HL-60/S4 treated with phorbol 12-myristate 13-acetate at 8.2 ng/mL for 4 days and 3 days (cell line): ENCODE measurements at regions not wholly inside any gene's neighbourhood (a gene's known extent, or its start where the extent isn't known, plus 50 kb on each side); places are given as distances from the start of the nearest gene placed in this dataset.
"Not testable (repeated sequence)": the region's sequence is repeated elsewhere in the genome, so short reads cannot be mapped to it uniquely, and the experiment has no call there.

Experiments
- in situ Hi-C: fragments of 300-500 bp; cut with MboI; formaldehyde crosslinking; loops from 2 replicates; pipeline ENCODE4 v1.15.0; 2022; ENCODE audit warnings: low sequenced_read_pairs

- in situ Hi-C loops: loop anchor here (25.0 kb wide), 1 partner anchor 203 kb away; no protein-coding TSS in a partner anchor
Observed at GRCh38 chr20:53734006-53734688, 140.5 kb upstream of the ZNF217 start.

- in situ Hi-C loops: loop anchor here (25.0 kb wide), 1 partner anchor 206 kb away; no protein-coding TSS in a partner anchor
Observed at GRCh38 chr20:53731595-53731994, 138.0 kb upstream of the ZNF217 start.

DNA sequence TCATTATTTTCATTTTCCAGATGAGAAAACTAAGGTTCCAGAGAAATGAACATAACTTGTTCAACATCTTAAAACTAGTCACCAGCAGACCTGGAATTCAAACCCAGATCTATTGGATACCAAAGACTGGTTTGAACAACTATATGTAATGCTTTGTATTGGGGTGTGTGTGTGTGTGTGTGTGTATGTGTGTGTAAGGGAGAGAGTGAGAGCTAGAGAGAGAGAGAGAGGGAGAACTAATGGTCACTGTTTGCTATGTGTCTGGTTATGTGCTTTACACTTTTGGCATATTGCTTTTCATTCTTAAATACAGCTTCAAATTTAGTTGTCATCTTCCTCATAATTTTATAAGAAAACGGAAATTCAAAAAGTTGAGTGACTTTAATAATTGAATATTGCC lies 134.7 kb upstream of the ZNF217 start:
- in situ Hi-C loops: loop anchor here (25.0 kb wide), 1 partner anchor 209 kb away; no protein-coding TSS in a partner anchor

GRCh38 chr20:53727239-53727638 lies 133.6 kb upstream of the ZNF217 start:
- in situ Hi-C loops: loop anchor here (25.0 kb wide), 1 partner anchor 210 kb away; no protein-coding TSS in a partner anchor

GRCh38 chr20:53725575-53725970 lies 131.9 kb upstream of the ZNF217 start:
- in situ Hi-C loops: loop anchor here (25.0 kb wide), 1 partner anchor 212 kb away; no protein-coding TSS in a partner anchor

DNA sequence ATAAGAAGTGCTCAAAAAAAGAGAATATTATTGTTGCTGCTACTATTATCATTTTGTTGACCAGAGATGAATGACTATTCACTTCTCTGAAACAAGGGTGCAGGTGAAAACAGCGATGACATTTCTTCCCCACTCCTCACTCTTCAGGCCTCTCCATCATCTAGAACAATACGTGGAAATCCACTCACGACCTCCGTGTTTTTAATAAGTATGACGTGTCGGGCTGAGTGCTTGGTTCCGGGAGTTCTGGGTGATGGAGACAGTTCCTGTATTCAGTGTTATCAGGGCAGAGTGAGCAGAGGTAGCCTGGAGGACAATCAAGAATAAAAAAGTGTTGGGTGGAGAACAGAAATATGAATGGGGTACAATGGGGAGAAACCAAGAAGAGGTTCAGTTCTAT lies 130.0 kb upstream of the ZNF217 start:
- in situ Hi-C loops: no loop called here

DNA sequence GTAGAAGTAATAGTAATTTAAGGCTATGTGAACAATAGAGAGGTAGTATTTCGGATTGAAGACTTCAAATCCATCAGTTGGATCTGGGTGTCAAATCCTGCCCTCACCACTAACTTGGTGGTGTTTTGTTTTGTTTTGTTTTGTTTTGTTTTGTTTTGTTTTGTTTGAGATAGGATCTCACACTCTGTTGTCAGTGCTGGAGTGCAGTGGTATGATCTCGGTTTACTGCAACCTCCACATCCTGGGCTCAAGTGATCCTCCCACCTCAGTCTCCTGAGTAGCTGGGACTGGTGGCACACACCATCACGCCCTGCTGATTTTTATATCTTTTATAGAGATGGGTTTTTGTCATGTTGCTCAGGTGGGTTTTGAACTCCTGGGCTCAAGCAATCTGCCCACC lies 129.4 kb upstream of the ZNF217 start:
- in situ Hi-C loops: no loop called here

DNA sequence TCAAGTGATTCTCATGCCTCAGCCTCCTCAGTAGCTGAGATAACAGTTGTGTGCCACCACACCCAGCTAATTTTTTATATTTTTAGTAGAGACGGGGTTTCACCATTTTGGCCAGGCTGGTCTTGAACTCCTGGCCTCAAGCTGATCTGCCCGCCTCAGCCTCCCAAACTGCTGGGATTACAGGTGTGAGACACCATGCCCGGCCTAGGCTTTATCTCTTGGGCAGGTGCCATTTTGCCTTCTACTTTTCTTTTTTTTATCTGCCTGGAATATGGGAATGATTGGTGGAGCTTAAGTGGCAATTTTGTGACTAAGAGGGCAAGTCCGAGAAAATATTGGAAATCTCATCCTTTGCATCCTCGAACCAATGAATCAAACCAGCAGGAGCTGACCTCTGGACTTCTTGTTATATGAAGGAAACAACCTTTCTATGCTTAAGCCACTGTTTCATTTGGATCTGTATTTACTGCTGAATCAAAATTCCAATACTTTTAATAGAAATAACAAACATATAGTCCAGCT lies 128.9 kb upstream of the ZNF217 start:
- in situ Hi-C loops: no loop called here

DNA sequence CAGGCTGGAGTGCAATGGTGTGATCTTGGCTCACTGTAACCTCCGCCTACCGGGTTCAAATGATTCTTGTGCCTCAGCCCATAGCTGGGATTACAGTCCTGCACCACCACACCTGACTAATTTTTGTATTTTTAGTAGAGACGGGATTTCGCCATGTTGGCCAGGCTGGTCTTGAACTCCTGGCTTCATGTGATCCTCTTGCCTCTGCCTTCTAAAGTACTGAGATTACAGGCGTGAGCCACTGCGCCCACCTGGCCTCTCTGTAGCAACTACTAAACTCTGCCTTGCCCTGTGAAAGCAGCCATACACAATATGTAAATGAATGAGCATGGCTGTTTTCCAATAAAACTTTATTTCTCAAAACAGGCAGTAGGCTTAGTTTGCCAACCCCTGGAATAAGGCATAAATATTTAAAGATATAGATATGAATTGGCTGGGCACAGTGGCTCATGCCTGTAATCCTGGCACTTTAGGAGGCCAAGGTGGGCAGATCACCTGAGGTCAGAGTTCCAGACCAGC lies 127.9 kb upstream of the ZNF217 start:
- in situ Hi-C loops: not testable (repeated sequence)

GRCh38 chr20:53719171-53719803 lies 125.6 kb upstream of the ZNF217 start:
- in situ Hi-C loops: not testable (repeated sequence)

DNA sequence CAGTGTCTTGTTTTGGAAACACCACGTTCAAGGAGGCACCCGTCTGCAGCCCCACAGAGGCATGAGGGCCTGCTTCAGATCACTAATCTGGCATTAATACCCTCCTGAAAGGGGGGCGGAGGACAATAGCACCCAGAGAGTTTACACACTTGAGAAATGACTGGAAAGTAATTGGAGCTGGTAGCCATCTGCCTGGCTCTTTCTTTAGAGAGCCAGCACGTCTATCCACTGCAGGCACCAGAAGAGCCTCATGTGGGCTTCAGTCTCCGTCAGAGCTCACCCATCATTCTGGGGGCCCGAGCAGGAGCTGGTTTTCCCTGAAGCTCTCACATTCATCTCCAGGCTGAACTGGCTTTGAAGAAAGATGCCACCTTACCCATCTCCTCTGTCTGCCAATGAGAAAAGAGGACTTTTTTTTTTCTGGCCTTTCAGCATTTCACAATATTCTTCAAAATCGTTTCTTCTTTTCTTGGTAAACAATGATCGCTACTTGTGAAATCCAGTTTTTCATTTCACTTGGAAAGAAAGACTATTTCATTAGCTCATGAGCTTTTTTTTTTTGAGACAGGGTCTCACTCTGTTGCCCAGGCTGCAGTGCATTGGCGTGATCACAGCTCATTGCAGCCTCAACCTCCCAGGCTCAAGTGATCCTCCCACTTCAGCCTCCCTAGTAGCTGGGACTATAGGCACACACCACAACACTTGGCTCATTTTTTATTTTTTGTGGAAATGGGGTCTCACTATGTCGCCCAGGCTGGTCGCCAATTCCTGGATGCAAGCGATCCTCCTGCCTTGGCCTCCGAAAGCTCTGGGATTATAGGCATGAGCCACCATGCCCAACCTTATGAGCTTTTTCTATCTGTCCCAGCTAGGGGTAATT lies 124.7 kb upstream of the ZNF217 start:
- in situ Hi-C loops: no loop called here

DNA sequence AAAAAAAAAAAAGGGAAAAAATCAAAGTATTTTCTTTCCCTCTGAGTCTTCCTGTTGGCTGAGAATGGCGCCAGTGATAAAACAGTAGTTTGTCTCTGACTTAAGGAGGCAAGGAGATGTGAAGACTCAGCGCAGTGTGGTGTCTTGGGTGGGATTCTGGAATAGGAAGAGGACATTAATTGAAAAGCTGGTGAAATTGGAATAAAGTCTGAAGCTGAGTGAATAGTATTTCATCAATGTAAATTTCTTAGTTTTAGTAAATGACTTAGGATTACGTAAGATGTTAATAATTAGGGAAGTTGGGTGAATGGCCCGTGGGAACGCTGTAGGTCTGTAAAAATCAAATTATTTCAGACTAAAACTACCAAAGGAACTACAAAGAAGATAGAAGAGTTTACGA lies 122.8 kb upstream of the ZNF217 start:
- in situ Hi-C loops: no loop called here

DNA sequence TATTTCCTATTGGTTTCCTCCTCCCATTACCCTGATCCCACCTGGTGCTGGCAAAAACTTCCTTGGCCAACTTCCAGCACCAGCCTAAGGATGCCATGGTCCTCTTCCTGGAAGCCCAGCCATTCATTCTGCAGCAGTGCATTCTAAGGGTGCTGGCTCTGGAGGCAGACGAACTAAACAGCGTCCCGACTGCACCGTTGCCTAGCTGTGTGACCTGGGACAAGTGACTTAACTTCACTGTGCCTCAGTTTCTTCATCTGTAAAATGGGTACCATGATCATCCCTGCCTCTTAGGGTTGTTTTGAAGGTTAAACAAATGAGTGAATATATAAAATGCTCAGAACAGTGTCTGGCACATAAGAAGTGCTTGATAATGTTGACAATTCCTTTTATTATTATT lies 120.9 kb upstream of the ZNF217 start:
- in situ Hi-C loops: no loop called here

DNA sequence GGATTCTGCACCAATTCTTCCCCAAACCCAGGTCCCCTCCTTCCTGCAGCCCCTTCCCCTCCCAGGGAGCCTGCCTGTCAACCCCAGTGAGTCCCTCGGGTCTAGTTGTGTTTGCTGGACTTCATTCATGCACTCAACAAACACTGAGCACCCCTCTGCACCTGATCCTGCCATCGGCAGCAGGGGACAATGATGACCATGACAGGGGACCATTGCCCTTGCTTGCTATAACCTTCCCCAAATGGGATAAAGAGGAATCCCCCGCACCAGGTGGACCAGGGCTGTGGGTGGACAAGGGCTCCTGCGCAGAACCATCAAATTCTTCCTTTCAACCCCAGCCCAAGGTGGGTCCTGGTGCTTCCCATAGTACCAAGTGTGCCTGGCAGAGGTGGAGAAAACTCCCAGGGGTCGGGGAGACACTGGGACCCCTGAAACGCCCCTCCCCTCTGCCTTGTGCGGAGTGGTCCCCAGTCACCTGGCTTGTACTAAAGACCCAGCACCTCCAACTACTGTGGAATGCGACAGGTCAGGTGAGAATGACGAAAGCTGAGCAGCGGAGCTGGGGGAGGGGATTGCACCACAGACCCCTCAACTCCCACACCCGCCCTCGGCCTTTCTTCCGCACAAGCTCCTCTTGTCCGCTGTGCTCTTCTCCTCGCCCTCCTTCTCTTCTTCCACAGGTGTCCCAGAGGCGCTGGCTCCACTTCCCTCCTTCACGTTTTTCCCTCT lies 119.9 kb upstream of the ZNF217 start:
- in situ Hi-C loops: no loop called here

DNA sequence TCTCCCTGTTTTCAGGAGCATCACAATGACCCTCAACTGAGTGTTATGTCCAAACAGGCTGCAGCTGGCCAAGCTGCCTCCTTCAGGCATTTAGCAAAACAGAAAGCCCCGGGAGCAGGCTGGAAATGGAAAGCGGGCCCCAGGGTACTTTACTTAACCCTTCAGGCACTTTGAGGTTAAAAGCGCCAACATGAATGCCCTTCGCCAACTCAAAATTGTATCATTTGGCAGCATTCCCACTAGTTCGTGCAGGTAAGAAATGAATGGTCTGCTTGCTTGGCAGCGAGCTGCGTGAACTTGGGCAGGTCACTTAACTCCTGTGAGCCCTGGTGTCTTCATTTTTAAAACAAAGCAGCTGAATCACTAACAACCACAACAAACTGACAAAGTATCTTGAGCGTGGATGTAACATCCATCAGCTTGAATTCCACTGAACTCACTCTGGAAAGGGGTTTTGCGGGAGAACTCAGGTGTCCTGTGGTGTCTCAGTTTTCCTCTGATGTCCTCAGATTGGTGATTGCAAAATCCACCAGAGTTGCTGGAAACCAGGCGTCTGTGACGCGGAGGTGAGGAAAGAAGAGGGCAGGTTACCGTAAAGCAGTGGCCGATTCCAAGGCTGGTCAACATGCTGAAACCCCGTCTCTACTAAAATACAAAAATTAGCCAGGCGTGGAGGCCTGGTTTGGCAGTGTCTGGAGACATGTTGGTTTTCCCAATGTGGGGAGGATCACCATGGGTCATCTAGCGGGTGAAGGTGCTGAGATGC lies 118.8 kb upstream of the ZNF217 start:
- in situ Hi-C loops: no loop called here

- in situ Hi-C loops: no loop called here
Observed at GRCh38 chr20:53711333-53712211, 117.9 kb upstream of the ZNF217 start.

- in situ Hi-C loops: no loop called here
Observed at GRCh38 chr20:53708129-53708968, 114.7 kb upstream of the ZNF217 start.
